ENCODE measurements at regions not wholly inside any gene's neighbourhood (a gene's known extent, or its start where the extent isn't known, plus 50 kb on each side); places are given as distances from the start of the nearest gene placed in this dataset.

DNA sequence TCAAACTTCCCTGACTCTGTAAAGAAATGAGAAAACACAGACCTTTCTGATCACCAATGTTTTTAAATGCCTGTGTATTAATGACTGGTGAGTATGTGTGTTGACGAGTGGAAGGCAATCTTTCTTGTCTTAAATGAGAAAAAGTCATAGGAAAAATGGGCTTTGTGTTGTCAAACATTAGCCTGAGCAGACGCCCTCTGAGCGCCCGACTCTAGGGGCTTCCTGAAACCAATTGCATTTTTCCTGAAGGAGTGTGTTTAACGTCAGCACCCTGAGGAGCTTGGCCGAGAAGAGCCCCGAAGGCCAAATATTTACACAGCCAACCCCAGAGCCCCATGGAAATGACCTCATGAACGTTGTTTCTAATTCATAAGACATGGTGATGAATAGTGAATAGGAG is 154.3 kb downstream of the PHF2 start:
- Histone ChIP-seq H3K27ac (ENCODE audit: low read depth, low read length) (peak overlapping the region; percentile 46), H3K4me1 (ENCODE audit: insufficient read depth, low read length) (peaks cover 29% of the 10 kb centered on the region), H3K27me3 (ENCODE audit: control insufficient read depth in 1 of 2, insufficient read depth in 2 of 2, low read length in 2 of 2) (no peaks in the 10 kb centered on the region), H3K9ac (ENCODE audit: low read length) (no peak overlapping the region), H3K36me3 (ENCODE audit: insufficient read depth, low read length) (no peaks in the 10 kb centered on the region), H3K4me3 (ENCODE audit: low read depth in 1 of 2, low read length in 2 of 2) (no peak overlapping the region), H3K9me3 (ENCODE audit: low read length) (peaks cover 3% of the 10 kb centered on the region)

- Histone ChIP-seq H3K27me3 (ENCODE audit: control insufficient read depth in 1 of 2, insufficient read depth in 2 of 2, low read length in 2 of 2) (no peaks in the 10 kb centered on the region), H3K4me1 (ENCODE audit: insufficient read depth, low read length) (peaks cover 34% of the 10 kb centered on the region), H3K27ac (ENCODE audit: low read depth, low read length) (peak overlapping the region; percentile 46), H3K36me3 (ENCODE audit: insufficient read depth, low read length) (no peaks in the 10 kb centered on the region), H3K9me3 (ENCODE audit: low read length) (peaks cover 3% of the 10 kb centered on the region), H3K4me3 (ENCODE audit: low read depth in 1 of 2, low read length in 2 of 2) (peak overlapping the region in 1 of 2 donors; percentile 16), H3K9ac (ENCODE audit: low read length) (no peak overlapping the region)
Observed at GRCh38 chr9:93730217-93730616, 153.8 kb downstream of the PHF2 start.

Data from muscle layer of colon (tissue), 2 donors.